ENCODE measurements at regions not wholly inside any gene's neighbourhood (a gene's known extent, or its start where the extent isn't known, plus 50 kb on each side); places are given as distances from the start of the nearest gene placed in this dataset.
"Not testable (repeated sequence)": the region's sequence is repeated elsewhere in the genome, so short reads cannot be mapped to it uniquely, and the experiment has no call there.

- Histone ChIP-seq H3T11ph (ENCODE audit: low read length) (no peak overlapping the region), H3K79me2 (ENCODE audit: insufficient read depth, low read length) (no peaks in the 10 kb centered on the region), H2BK5ac (ENCODE audit: insufficient read length, low read length) (no peak overlapping the region), H4K20me1 (ENCODE audit: control insufficient read depth, insufficient read depth, insufficient read length) (no peaks in the 10 kb centered on the region), H2BK120ac (ENCODE audit: low read depth, low read length, poor library complexity, severe bottlenecking) (no peak overlapping the region), H4K91ac (ENCODE audit: insufficient read length, low read depth, low read length) (no peak overlapping the region), H3K9me3 (ENCODE audit: control insufficient read depth, low read depth, low read length) (no peaks in the 10 kb centered on the region), H3K4me1 (ENCODE audit: insufficient read depth, low read length) (no peaks in the 10 kb centered on the region; the same call in 1 of the 2 replicates), H4K8ac (replicated peaks; ENCODE audit: insufficient read length, low read depth, low read length) (no peak overlapping the region), H2AFZ (ENCODE audit: low read length) (no peak overlapping the region), H3K4ac (ENCODE audit: low read depth, low read length) (no peak overlapping the region), H3K79me1 (ENCODE audit: insufficient read depth, low read depth, low read length, poor library complexity, severe bottlenecking) (no peaks in the 10 kb centered on the region), H3K27ac (ENCODE audit: insufficient read length, low read depth, low read length) (no peak overlapping the region), H4K5ac (ENCODE audit: insufficient read length, low read depth, low read length) (no peak overlapping the region), H3K4me2 (ENCODE audit: insufficient read depth, insufficient read length, low read length) (no peak overlapping the region), H3K23ac (ENCODE audit: insufficient read length, low read depth, low read length) (no peak overlapping the region), H3K9ac (ENCODE audit: extremely low read depth, insufficient read length, low read length) (no peak overlapping the region), H2BK15ac (ENCODE audit: low read depth, low read length) (no peak overlapping the region), H2BK12ac (ENCODE audit: insufficient read length, low read depth, low read length) (no peak overlapping the region), H3K18ac (ENCODE audit: insufficient read length, low read depth, low read length) (no peak overlapping the region), H2BK20ac (ENCODE audit: low read depth, low read length, poor library complexity, severe bottlenecking) (no peak overlapping the region), H3K27me3 (ENCODE audit: insufficient read depth, low read length) (no peaks in the 10 kb centered on the region), H3K14ac (ENCODE audit: insufficient read depth, low read length) (no peak overlapping the region), H3K56ac (ENCODE audit: insufficient read length, low read depth, low read length) (no peak overlapping the region), H3K23me2 (ENCODE audit: insufficient read length, low read depth, low read length, poor library complexity, severe bottlenecking) (no peaks in the 10 kb centered on the region), H2AK5ac (ENCODE audit: insufficient read length, low read length) (no peak overlapping the region)
- TF ChIP-seq CTCF (conservative IDR thresholded peaks at IDR 0.05), result no peak
- no peak overlapping the region for H3K27ac Mint-ChIP-seq
- H3K36me3 Mint-ChIP-seq (ENCODE audit: insufficient read depth in 1 of 3, low read depth in 3 of 3), result no peaks in the 10 kb centered on the region; a peak in 1 of 7 replicates
- DNase-seq, result no peak
- H3K4me1 Mint-ChIP-seq, result peaks cover 26 to 27% of the 10 kb centered on the region in 2 experiments
- no peak overlapping the region for H3K4me3 Mint-ChIP-seq
- WGBS (ENCODE audit: extremely low coverage, insufficient read length, low lambda C conversion rate), result no CpG with 5 or more reads among the region's 5 CpGs
- H3K9me3 Mint-ChIP-seq, result no peaks in the 10 kb centered on the region
- H3K27me3 Mint-ChIP-seq (ENCODE audit: low read depth), result peaks cover 37% of the 10 kb centered on the region
Observed at GRCh38 chr15:75779504-75779903, 63.7 kb upstream of the UBE2Q2 start.

GRCh38 chr15:75776871-75777610, 64.4 kb upstream of the CSPG4 start:
- H3K36me3 Mint-ChIP-seq (ENCODE audit: insufficient read depth in 1 of 3, low read depth in 3 of 3); DNase-seq; H3T11ph ChIP-seq (ENCODE audit: low read length); H3K27ac Mint-ChIP-seq; H3K23ac ChIP-seq (ENCODE audit: insufficient read length, low read depth, low read length); H3K79me1 ChIP-seq (ENCODE audit: insufficient read depth, low read depth, low read length, poor library complexity, severe bottlenecking); H3K4me1 ChIP-seq (ENCODE audit: insufficient read depth, low read length); H3K4ac ChIP-seq (ENCODE audit: low read depth, low read length); H3K23me2 ChIP-seq (ENCODE audit: insufficient read length, low read depth, low read length, poor library complexity, severe bottlenecking); H2BK12ac ChIP-seq (ENCODE audit: insufficient read length, low read depth, low read length); H4K5ac ChIP-seq (ENCODE audit: insufficient read length, low read depth, low read length); H4K8ac ChIP-seq (replicated peaks; ENCODE audit: insufficient read length, low read depth, low read length); H3K9ac ChIP-seq (ENCODE audit: extremely low read depth, insufficient read length, low read length); H3K27me3 ChIP-seq (ENCODE audit: insufficient read depth, low read length); H4K91ac ChIP-seq (ENCODE audit: insufficient read length, low read depth, low read length); H3K9me3 ChIP-seq (ENCODE audit: control insufficient read depth, low read depth, low read length); H2AFZ ChIP-seq (ENCODE audit: low read length); H2BK120ac ChIP-seq (ENCODE audit: low read depth, low read length, poor library complexity, severe bottlenecking); H3K4me3 Mint-ChIP-seq; H2BK20ac ChIP-seq (ENCODE audit: low read depth, low read length, poor library complexity, severe bottlenecking); H3K27ac ChIP-seq (ENCODE audit: insufficient read length, low read depth, low read length); H3K18ac ChIP-seq (ENCODE audit: insufficient read length, low read depth, low read length); H3K4me2 ChIP-seq (ENCODE audit: insufficient read depth, insufficient read length, low read length); H2BK5ac ChIP-seq (ENCODE audit: insufficient read length, low read length); H3K56ac ChIP-seq (ENCODE audit: insufficient read length, low read depth, low read length); H4K20me1 ChIP-seq (ENCODE audit: control insufficient read depth, insufficient read depth, insufficient read length); H3K9me3 Mint-ChIP-seq; H2BK15ac ChIP-seq (ENCODE audit: low read depth, low read length); H3K14ac ChIP-seq (ENCODE audit: insufficient read depth, low read length); H2AK5ac ChIP-seq (ENCODE audit: insufficient read length, low read length); H3K79me2 ChIP-seq (ENCODE audit: insufficient read depth, low read length): not testable (repeated sequence)
- peaks cover 26 to 27% of the 10 kb centered on the region in 2 experiments for H3K4me1 Mint-ChIP-seq
- H3K27me3 Mint-ChIP-seq (ENCODE audit: low read depth), result peaks cover 17% of the 10 kb centered on the region
